Kidney (tissue), 13 donors: ENCODE measurements at regions not wholly inside any gene's neighbourhood (a gene's known extent, or its start where the extent isn't known, plus 50 kb on each side); places are given as distances from the start of the nearest gene placed in this dataset.

Experiments used
- DNase-seq, 5 donors: peaks; one replicate each; pipeline ENCODE4 v3.0.0-alpha.2; 2013 to 2020
- FAIRE-seq: peaks from 2 replicates; lab custom pipeline; 2012; peaks lifted over from hg19 to GRCh38; lab: Jason Lieb, UNC
- H3K27ac ChIP-seq, 2 donors: one replicate each; pipeline ENCODE4 v1.7.0; 2013; ENCODE audit warnings: low read depth in 2 of 2, low read length in 2 of 2, inconsistent platforms in 1 of 2
- H3K27me3 ChIP-seq: one replicate; pipeline ENCODE4 v1.7.1; 2013; ENCODE audit warnings: low read length, inconsistent platforms; ENCODE audit not compliant: control insufficient read depth, insufficient read depth
- H3K36me3 ChIP-seq, 3 donors: one replicate each; pipeline versions ENCODE4 v1.7.0 to v1.7.1; 2013; ENCODE audit warnings: low read length in 3 of 3, control low read depth in 1 of 3, inconsistent platforms in 1 of 3; ENCODE audit not compliant: insufficient read depth in 3 of 3, control insufficient read depth in 2 of 3
- H3K4me1 ChIP-seq, 3 donors: one replicate each; pipeline versions ENCODE4 v1.7.0 to v1.7.1; 2013; ENCODE audit warnings: low read length in 3 of 3, inconsistent platforms in 1 of 3, low read depth in 1 of 3; ENCODE audit not compliant: control insufficient read depth in 2 of 3, insufficient read depth in 2 of 3
- H3K4me3 ChIP-seq, 3 donors: one replicate each; pipeline versions ENCODE4 v1.7.0 to v1.8.1; 2013; ENCODE audit warnings: low read length in 3 of 3, control low read depth in 1 of 3, inconsistent platforms in 1 of 3
- H3K9ac ChIP-seq, 3 donors: one replicate each; pipeline versions ENCODE4 v1.7.0 to v1.7.1; 2013; ENCODE audit warnings: low read length in 3 of 3, control low read depth in 1 of 3, inconsistent platforms in 1 of 3
- H3K9me3 ChIP-seq, 3 donors: one replicate each; pipeline versions ENCODE4 v1.7.0 to v1.7.1; 2013; ENCODE audit warnings: low read length in 3 of 3, control low read depth in 1 of 3, inconsistent platforms in 1 of 3; ENCODE audit not compliant: control insufficient read depth in 2 of 3, insufficient read depth in 1 of 3
- intact Hi-C: fragments of 100-400 bp; cut with DNase I; formaldehyde crosslinking; loops from one replicate; pipeline ENCODE4 v1.11.1; 2022
- TF ChIP-seq, protein P1 (sequence below): IDR thresholded peaks from 3 replicates; pipeline ENCODE4 v1.5.1; 2012; ENCODE audit warnings: mild to moderate bottlenecking, moderate library complexity, borderline replicate concordance; ENCODE audit not compliant: insufficient read depth; ENCODE audit errors: extremely low read depth
- donor health status: control.
- donor health status: control.
- donor health status: control.
- donor health status: control.
- donor health status: control.
- donor health status: DM: yes; HTN: yes; CAD: no.
- donor health status: Normal renal cell carcinoma (clear cell type).

DNA sequence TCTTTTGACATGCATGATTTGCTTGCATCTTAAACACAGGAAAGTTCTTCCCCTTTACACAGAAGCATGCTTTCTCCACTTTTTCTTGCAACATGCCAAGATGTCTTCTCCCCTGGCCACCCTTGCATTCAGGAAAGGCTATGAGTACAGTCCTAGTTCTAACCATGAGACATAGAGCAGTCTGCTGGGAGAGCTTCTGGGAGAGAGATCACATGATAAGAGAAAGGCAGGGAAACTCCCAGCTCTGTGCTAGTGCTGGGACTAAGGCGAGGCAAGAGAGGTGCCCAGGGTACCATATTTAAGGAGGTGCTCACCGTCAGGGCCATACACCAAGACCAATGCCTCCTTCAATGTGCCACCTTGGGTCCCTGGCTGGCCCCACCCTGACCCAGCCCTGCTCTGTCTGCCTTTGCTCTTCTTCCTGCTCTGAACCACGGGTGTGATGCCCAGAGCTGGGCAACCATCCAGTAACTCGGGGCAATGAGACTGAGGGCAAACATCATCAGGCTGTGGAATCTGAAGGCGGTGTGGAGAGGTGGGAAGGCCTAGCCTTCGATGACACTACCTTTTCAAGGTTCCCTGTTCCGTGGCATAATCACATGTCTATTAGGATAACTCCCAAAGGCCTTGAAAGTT is 77.4 kb upstream of the PRR20G start:
- no peaks in the 10 kb centered on the region for H3K36me3 ChIP-seq
- FAIRE-seq = no peak
- H3K27me3 ChIP-seq = no peaks in the 10 kb centered on the region
- no peaks in the 10 kb centered on the region for H3K9me3 ChIP-seq
- H3K9ac ChIP-seq = no peak overlapping the region
- intact Hi-C loops = no loop called here
- peak in 1 of 5 donors; percentile 7 for DNase-seq
- H3K4me3 ChIP-seq = no peak overlapping the region
- H3K4me1 ChIP-seq = no peaks in the 10 kb centered on the region
- TF ChIP-seq, protein P1, sequence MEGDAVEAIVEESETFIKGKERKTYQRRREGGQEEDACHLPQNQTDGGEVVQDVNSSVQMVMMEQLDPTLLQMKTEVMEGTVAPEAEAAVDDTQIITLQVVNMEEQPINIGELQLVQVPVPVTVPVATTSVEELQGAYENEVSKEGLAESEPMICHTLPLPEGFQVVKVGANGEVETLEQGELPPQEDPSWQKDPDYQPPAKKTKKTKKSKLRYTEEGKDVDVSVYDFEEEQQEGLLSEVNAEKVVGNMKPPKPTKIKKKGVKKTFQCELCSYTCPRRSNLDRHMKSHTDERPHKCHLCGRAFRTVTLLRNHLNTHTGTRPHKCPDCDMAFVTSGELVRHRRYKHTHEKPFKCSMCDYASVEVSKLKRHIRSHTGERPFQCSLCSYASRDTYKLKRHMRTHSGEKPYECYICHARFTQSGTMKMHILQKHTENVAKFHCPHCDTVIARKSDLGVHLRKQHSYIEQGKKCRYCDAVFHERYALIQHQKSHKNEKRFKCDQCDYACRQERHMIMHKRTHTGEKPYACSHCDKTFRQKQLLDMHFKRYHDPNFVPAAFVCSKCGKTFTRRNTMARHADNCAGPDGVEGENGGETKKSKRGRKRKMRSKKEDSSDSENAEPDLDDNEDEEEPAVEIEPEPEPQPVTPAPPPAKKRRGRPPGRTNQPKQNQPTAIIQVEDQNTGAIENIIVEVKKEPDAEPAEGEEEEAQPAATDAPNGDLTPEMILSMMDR = no peak
- H3K27ac ChIP-seq = no peak overlapping the region

DNA sequence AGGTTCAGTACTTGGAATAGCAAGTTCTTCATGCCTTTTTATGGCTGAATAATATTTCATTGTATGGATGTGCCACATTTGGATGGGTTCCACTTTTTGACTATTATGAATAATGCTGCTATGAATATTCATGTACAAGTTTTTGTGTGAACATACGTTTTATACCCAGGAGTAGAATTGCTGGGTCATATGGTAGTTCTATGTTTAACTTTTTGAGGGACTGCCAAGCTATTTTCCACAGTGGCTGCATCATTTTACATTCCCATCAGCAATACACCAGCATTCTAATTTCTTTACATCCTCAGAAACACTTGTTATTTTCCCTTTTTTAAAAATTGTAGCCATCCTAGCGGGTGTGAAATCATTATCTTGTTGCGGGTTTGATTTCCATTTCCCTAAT is 76.0 kb upstream of the PRR20G start:
- no peaks in the 10 kb centered on the region for H3K36me3 ChIP-seq
- DNase-seq (no peak), FAIRE-seq (no peak)
- no peaks in the 10 kb centered on the region for H3K27me3 ChIP-seq
- H3K27ac ChIP-seq = no peak overlapping the region
- H3K9ac ChIP-seq = no peak overlapping the region
- no peak overlapping the region for H3K4me3 ChIP-seq
- intact Hi-C loops = no loop called here
- TF ChIP-seq, protein P1 = no peak
- H3K4me1 ChIP-seq = no peaks in the 10 kb centered on the region
- no peaks in the 10 kb centered on the region for H3K9me3 ChIP-seq

DNA sequence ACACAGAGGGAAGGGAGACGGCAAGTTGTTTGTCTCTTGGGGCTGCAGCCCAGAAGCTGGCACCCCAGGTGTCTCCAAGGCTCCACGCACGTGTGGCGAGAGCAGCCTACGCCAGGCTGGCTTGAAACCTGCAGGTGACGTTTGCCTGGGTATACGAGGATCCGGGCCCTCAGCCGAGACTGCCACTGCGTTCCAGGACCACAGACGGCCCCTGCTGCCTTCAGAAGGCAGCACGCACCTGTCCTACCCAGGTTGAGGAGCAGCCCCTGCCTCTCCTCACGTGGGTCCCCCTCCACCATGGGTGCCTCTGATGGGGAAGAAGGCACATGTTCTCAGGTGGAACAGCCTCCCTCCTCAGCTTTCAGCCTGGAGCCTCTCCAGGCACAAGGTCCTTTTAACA is 75.3 kb upstream of the PRR20G start:
- intact Hi-C loops = no loop called here
- no peak overlapping the region for H3K27ac ChIP-seq
- H3K36me3 ChIP-seq = no peaks in the 10 kb centered on the region
- FAIRE-seq = no peak
- no peaks in the 10 kb centered on the region for H3K27me3 ChIP-seq
- no peak overlapping the region for H3K9ac ChIP-seq
- TF ChIP-seq, protein P1 = no peak
- DNase-seq = peak in 1 of 5 donors; percentile 65
- H3K4me3 ChIP-seq = no peak overlapping the region
- no peaks in the 10 kb centered on the region for H3K4me1 ChIP-seq
- H3K9me3 ChIP-seq = no peaks in the 10 kb centered on the region

DNA sequence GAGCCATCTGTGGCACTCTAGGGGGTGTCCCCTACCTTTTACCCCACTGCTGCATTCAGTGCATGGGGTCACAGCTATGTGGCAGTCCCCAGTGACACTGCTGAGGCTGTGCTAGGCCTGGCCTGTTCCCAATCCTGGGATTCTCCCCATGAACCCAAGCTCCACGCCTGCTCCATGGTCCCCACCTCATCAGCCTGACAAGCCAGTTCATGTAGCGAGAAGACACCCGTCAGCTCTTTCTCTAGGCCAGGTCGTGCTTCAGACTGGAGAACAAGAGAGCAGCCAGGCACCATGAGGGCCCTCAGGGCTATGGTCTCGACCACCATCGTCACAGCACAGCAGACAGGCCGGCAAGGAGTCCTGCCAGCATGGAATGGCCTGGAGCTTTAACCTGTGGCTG is 72.8 kb upstream of the PRR20G start:
- TF ChIP-seq, protein P1 = no peak
- H3K9ac ChIP-seq = no peak overlapping the region
- DNase-seq (no peak), FAIRE-seq (no peak)
- peaks cover 0 to 9% (median 0%) of the 10 kb centered on the region in 3 donors for H3K9me3 ChIP-seq
- H3K4me1 ChIP-seq = no peaks in the 10 kb centered on the region
- no peaks in the 10 kb centered on the region for H3K27me3 ChIP-seq
- intact Hi-C loops = no loop called here
- H3K27ac ChIP-seq = no peak overlapping the region
- no peaks in the 10 kb centered on the region for H3K36me3 ChIP-seq
- no peak overlapping the region for H3K4me3 ChIP-seq
